ENCODE measurements at regions not wholly inside any gene's neighbourhood (a gene's known extent, or its start where the extent isn't known, plus 50 kb on each side); places are given as distances from the start of the nearest gene placed in this dataset.
A peak's percentile ranks its signal among the peaks of the same experiment; 100 is the strongest.

DNA sequence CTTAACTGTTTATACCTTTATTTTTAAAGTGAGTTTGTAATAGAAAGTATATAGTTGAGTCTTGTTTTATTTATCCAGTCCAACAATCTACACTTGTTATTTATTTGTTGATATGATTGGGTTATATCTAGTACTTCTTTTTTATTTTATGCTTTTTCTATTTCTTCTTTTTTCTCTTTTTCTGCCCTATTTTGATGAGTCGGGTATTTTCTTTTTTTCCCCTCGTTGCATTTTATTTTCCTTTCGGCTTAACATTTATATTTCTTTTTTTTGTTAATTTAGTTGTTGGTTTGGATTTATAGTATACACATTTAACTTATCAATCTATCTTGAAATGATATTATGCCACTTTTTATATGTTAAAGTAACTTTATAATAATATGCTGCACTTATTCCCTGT is 111.7 kb upstream of the IZUMO3 start:
- WGBS (ENCODE audit: low lambda C conversion rate) = 1% methylated on average over 3 of the region's 3 CpGs
- H3K79me2 ChIP-seq (ENCODE audit: insufficient read depth, low read length) = no peaks in the 10 kb centered on the region
- no peak overlapping the region for H2AFZ ChIP-seq (ENCODE audit: low read length)
- in situ Hi-C loops (cut with HindIII; ENCODE audit: extremely low pct_ligation_motif_present, low pct_unique_long_range_greater_than_20kb) (no loop called here), intact Hi-C loops (cut with micrococcal nuclease; ENCODE audit: unreplicated experiment) (no loop called here)
- no peaks in the 10 kb centered on the region for H3K36me3 ChIP-seq (replicated peaks in 1 of 2; ENCODE audit: control insufficient read depth in 1 of 2, insufficient read depth in 2 of 2, low read length in 2 of 2)
- POLR2A ChIA-PET = no interaction called here
- CTCF ChIA-PET (ENCODE audit: low intra/inter-chr PET ratio, low total read pairs) = no interaction called here
- no peaks in the 10 kb centered on the region for H3K4me1 ChIP-seq (ENCODE audit: insufficient read depth, low read length)
- no peak overlapping the region for H3K4me3 ChIP-seq (replicated peaks in 1 of 3; ENCODE audit: insufficient read depth in 1 of 3, low read depth in 2 of 3, low read length in 3 of 3)
- FAIRE-seq (no peak), ATAC-seq (no peak), DNase-seq (ENCODE audit: low spot score) (no peak)
- no TSS peak for BruUV-seq (replicated peaks)
- no peaks in the 10 kb centered on the region for H3K27me3 ChIP-seq (ENCODE audit: control insufficient read depth in 1 of 2, insufficient read depth in 2 of 2, low read length in 2 of 2)
- no peak overlapping the region for H3K27ac ChIP-seq (ENCODE audit: extremely low read length, insufficient read depth, low read length)
- peaks cover 57% of the 10 kb centered on the region for H3K9me3 ChIP-seq (ENCODE audit: low read length)
- TF ChIP-seq PPARG (CRISPR knock-in tag; conservative IDR thresholded peaks at IDR 0.05) (no peak), MAFF (IDR thresholded peaks at IDR 0.05; ENCODE audit: low read depth, low read length) (peak; percentile 44; the same call in 1 of the 2 replicates), MAFK (conservative IDR thresholded peaks at IDR 0.05 in 1 of 2, IDR thresholded peaks at IDR 0.05 in 1 of 2; ENCODE audit: low read length in 2 of 2) (peak in 1 of 2 experiments; percentile 43; a peak in 2 of 4 replicates)
- no peaks in the 10 kb centered on the region for H4K20me1 ChIP-seq (ENCODE audit: insufficient read depth, low read length)
- no peak overlapping the region for H3K9ac ChIP-seq (ENCODE audit: insufficient read depth, low read depth, low read length)
- H3K4me2 ChIP-seq (ENCODE audit: low read depth, low read length) = no peak overlapping the region

DNA sequence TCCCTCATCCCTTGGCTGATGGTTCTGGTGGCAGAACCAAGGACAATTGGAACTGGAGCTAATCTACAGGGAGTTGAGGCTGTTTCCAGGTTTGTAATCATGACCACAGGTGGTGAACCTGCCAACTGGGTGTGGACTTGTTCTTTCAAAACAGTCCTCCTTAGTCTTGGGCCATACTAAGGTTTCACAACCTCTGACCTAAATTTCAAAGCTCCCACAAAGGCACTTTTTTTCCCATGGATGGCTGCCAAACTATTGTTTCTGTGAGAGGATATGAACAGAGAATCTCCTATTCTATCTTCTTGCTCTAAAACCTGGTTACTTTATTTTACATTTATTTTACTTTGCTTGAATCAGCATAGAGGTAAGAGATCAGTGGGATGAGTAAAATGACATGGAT is 106.5 kb upstream of the IZUMO3 start:
- no peaks in the 10 kb centered on the region for H3K4me1 ChIP-seq (ENCODE audit: insufficient read depth, low read length)
- H3K4me2 ChIP-seq (ENCODE audit: low read depth, low read length) = no peak overlapping the region
- intact Hi-C loops (cut with micrococcal nuclease; ENCODE audit: unreplicated experiment) = no loop called here
- ChIA-PET POLR2A (no interaction called here), CTCF (ENCODE audit: low intra/inter-chr PET ratio, low total read pairs) (no interaction called here)
- no peak overlapping the region for H3K4me3 ChIP-seq (replicated peaks in 1 of 3; ENCODE audit: insufficient read depth in 1 of 3, low read depth in 2 of 3, low read length in 3 of 3)
- DNase-seq (ENCODE audit: low spot score) (no peak), ATAC-seq (no peak), FAIRE-seq (no peak)
- H3K9ac ChIP-seq (ENCODE audit: insufficient read depth, low read depth, low read length) = no peak overlapping the region
- no peaks in the 10 kb centered on the region for H3K79me2 ChIP-seq (ENCODE audit: insufficient read depth, low read length)
- H4K20me1 ChIP-seq (ENCODE audit: insufficient read depth, low read length) = no peaks in the 10 kb centered on the region
- no peak overlapping the region for H3K27ac ChIP-seq (ENCODE audit: extremely low read length, insufficient read depth, low read length)
- TF ChIP-seq, protein P1, sequence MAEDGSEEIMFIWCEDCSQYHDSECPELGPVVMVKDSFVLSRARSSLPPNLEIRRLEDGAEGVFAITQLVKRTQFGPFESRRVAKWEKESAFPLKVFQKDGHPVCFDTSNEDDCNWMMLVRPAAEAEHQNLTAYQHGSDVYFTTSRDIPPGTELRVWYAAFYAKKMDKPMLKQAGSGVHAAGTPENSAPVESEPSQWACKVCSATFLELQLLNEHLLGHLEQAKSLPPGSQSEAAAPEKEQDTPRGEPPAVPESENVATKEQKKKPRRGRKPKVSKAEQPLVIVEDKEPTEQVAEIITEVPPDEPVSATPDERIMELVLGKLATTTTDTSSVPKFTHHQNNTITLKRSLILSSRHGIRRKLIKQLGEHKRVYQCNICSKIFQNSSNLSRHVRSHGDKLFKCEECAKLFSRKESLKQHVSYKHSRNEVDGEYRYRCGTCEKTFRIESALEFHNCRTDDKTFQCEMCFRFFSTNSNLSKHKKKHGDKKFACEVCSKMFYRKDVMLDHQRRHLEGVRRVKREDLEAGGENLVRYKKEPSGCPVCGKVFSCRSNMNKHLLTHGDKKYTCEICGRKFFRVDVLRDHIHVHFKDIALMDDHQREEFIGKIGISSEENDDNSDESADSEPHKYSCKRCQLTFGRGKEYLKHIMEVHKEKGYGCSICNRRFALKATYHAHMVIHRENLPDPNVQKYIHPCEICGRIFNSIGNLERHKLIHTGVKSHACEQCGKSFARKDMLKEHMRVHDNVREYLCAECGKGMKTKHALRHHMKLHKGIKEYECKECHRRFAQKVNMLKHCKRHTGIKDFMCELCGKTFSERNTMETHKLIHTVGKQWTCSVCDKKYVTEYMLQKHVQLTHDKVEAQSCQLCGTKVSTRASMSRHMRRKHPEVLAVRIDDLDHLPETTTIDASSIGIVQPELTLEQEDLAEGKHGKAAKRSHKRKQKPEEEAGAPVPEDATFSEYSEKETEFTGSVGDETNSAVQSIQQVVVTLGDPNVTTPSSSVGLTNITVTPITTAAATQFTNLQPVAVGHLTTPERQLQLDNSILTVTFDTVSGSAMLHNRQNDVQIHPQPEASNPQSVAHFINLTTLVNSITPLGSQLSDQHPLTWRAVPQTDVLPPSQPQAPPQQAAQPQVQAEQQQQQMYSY (CRISPR knock-in tag; IDR thresholded peaks at IDR 0.05) = no peak
- no peak for TF ChIP-seq ZNF367 (CRISPR knock-in tag; IDR thresholded peaks at IDR 0.05; ENCODE audit: borderline replicate concordance)
- TF ChIP-seq ZNF670 (CRISPR knock-in tag; IDR thresholded peaks at IDR 0.05; ENCODE audit: borderline replicate concordance) = no peak
- TF ChIP-seq, protein P2, sequence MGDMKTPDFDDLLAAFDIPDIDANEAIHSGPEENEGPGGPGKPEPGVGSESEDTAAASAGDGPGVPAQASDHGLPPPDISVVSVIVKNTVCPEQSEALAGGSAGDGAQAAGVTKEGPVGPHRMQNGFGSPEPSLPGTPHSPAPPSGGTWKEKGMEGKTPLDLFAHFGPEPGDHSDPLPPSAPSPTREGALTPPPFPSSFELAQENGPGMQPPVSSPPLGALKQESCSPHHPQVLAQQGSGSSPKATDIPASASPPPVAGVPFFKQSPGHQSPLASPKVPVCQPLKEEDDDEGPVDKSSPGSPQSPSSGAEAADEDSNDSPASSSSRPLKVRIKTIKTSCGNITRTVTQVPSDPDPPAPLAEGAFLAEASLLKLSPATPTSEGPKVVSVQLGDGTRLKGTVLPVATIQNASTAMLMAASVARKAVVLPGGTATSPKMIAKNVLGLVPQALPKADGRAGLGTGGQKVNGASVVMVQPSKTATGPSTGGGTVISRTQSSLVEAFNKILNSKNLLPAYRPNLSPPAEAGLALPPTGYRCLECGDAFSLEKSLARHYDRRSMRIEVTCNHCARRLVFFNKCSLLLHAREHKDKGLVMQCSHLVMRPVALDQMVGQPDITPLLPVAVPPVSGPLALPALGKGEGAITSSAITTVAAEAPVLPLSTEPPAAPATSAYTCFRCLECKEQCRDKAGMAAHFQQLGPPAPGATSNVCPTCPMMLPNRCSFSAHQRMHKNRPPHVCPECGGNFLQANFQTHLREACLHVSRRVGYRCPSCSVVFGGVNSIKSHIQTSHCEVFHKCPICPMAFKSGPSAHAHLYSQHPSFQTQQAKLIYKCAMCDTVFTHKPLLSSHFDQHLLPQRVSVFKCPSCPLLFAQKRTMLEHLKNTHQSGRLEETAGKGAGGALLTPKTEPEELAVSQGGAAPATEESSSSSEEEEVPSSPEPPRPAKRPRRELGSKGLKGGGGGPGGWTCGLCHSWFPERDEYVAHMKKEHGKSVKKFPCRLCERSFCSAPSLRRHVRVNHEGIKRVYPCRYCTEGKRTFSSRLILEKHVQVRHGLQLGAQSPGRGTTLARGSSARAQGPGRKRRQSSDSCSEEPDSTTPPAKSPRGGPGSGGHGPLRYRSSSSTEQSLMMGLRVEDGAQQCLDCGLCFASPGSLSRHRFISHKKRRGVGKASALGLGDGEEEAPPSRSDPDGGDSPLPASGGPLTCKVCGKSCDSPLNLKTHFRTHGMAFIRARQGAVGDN (CRISPR knock-in tag; IDR thresholded peaks at IDR 0.05) = no peak
- no peak for TF ChIP-seq NCOA5 (CRISPR knock-in tag; IDR thresholded peaks at IDR 0.05)
- TF ChIP-seq ISL2 (CRISPR knock-in tag; IDR thresholded peaks at IDR 0.05) = no peak
- no peak for TF ChIP-seq ZNF329 (CRISPR knock-in tag; IDR thresholded peaks at IDR 0.05; ENCODE audit: low read depth)
- no peak for TF ChIP-seq CBFB (CRISPR knock-in tag; IDR thresholded peaks at IDR 0.05)
- in situ Hi-C loops (cut with HindIII; ENCODE audit: extremely low pct_ligation_motif_present, low pct_unique_long_range_greater_than_20kb) = no loop called here
- no TSS peak for BruUV-seq (replicated peaks)
- no peak overlapping the region for H2AFZ ChIP-seq (ENCODE audit: low read length)
- no peaks in the 10 kb centered on the region for H3K27me3 ChIP-seq (ENCODE audit: control insufficient read depth in 1 of 2, insufficient read depth in 2 of 2, low read length in 2 of 2)
- H3K36me3 ChIP-seq (replicated peaks in 1 of 2; ENCODE audit: control insufficient read depth in 1 of 2, insufficient read depth in 2 of 2, low read length in 2 of 2) = no peaks in the 10 kb centered on the region
- peaks cover 64% of the 10 kb centered on the region for H3K9me3 ChIP-seq (ENCODE audit: low read length)

All from HepG2 (cell line).